Psoas muscle (tissue), 7 donors: ENCODE measurements at regions not wholly inside any gene's neighbourhood (a gene's known extent, or its start where the extent isn't known, plus 50 kb on each side); places are given as distances from the start of the nearest gene placed in this dataset.

Source experiments
- ATAC-seq, 4 donors: fragments of 200-7000 bp; cut with Tn5 transposase; one replicate each; pipeline ENCODE4 v1.9.1; 2020; ENCODE audit warnings: moderate library complexity in 3 of 4, mild to moderate bottlenecking in 2 of 4
- DNase-seq, 2 donors: peaks; one replicate each; pipeline ENCODE4 v3.0.0-alpha.2; 2020
- H3K27ac ChIP-seq: fragments of 200-600 bp; one replicate; pipeline ENCODE4 v1.8.0; 2022
- H3K27me3 ChIP-seq, 3 donors: fragments of 200-600 bp in 1 of 3; one replicate each; pipeline versions ENCODE4 v1.6.1 to v1.8.0; 2013 to 2022; ENCODE audit warnings: low read length in 2 of 3, mild to moderate bottlenecking in 2 of 3, moderate library complexity in 1 of 3; ENCODE audit not compliant: insufficient read depth in 3 of 3
- H3K36me3 ChIP-seq, 2 donors: fragments of 200-600 bp in 1 of 2; one replicate each; pipeline versions ENCODE4 v1.6.1 to v1.8.0; 2013 to 2022; ENCODE audit warnings: low read depth in 1 of 2, mild to moderate bottlenecking in 1 of 2, moderate library complexity in 1 of 2; ENCODE audit not compliant: insufficient read depth in 1 of 2
- H3K4me1 ChIP-seq: fragments of 200-600 bp; one replicate; pipeline ENCODE4 v1.8.0; 2022
- H3K4me3 ChIP-seq: fragments of 200-600 bp; one replicate; pipeline ENCODE4 v1.8.0; 2022; ENCODE audit warnings: mild to moderate bottlenecking
- H3K9me3 ChIP-seq: fragments of 200-600 bp; one replicate; pipeline ENCODE4 v1.8.0; 2022
- WGBS, 3 donors: extraction: QIAGEN DNeasy Blood & Tissue Kit; methylation state at CpG; one replicate each; pipeline versions ENCODE4 v1.1.6 to v1.1.7; 2013; 5-methylcytosine and 5-hydroxymethylcytosine counted together
- intact Hi-C, 2 donors: fragments of 100-400 bp; cut with DNase I; formaldehyde crosslinking; loops; one replicate each; pipeline versions ENCODE4 v1.11.0 to v1.14.2; 2022
- TF ChIP-seq, protein P1 (sequence below): fragments of 200-600 bp; IDR thresholded peaks from one replicate; pipeline ENCODE4 v1.8.0; 2022; ENCODE audit warnings: antibody characterized with exemption
- donor health status: healthy with polysubstance abuse.
- donor health status: DM: no; HTN: no; CAD: no; lungs with moderate emphysema.
- donor health status: Bipolar disorder and iron deficiency.
- donor health status: healthy.
- donor health status: DM: yes; HTN: yes; CAD: no.
- donor health status: DM: no; HTN: no; CAD: no.
- donor health status: DM: yes; HTN: yes; CAD: no.

DNA sequence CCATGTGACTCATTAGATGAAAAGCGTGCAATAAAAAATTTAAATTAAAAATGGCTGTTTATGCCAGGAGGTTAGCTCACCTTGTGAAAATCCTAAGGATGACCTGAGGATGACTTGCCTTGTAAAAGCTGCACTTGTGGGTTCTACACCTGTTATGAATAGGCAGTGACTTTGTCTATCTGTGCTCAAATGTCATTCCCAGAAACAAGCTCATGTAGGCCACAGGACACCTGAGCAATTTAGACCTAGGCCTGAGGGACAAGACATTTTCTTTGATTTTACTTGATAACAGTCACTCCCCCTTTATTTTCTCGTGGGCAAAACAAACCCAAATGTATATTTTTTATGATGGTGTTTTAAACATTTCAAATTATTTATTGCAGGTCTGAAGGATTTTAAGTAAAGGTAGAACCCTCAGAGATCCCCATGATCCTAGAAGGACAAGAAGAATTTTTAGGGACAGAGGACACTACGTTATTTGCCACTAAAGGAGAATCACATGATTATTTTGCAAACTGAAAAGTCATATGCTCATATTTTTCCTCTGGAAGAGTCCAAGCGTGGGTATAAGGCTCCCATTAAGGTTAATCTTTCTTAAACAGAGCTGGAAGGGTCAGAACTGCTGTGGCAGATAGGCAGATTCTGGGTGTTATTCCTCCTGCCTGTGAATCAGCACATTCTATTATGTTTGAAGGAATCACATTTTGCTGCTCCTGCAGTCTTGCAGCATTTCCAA, 277.5 kb upstream of the MAN1A1 start:
- Histone ChIP-seq H3K4me1 (no peaks in the 10 kb centered on the region), H3K27me3 (no peaks in the 10 kb centered on the region), H3K27ac (no peak overlapping the region), H3K9me3 (peaks cover 7% of the 10 kb centered on the region), H3K4me3 (no peak overlapping the region), H3K36me3 (no peaks in the 10 kb centered on the region)
- intact Hi-C loops = no loop called here
- ATAC-seq = no peak
- no peak for DNase-seq
- 75 to 78% (median 77%) methylated on average over 4 of the region's 4 CpGs for WGBS, 3 donors
- TF ChIP-seq, protein P1, sequence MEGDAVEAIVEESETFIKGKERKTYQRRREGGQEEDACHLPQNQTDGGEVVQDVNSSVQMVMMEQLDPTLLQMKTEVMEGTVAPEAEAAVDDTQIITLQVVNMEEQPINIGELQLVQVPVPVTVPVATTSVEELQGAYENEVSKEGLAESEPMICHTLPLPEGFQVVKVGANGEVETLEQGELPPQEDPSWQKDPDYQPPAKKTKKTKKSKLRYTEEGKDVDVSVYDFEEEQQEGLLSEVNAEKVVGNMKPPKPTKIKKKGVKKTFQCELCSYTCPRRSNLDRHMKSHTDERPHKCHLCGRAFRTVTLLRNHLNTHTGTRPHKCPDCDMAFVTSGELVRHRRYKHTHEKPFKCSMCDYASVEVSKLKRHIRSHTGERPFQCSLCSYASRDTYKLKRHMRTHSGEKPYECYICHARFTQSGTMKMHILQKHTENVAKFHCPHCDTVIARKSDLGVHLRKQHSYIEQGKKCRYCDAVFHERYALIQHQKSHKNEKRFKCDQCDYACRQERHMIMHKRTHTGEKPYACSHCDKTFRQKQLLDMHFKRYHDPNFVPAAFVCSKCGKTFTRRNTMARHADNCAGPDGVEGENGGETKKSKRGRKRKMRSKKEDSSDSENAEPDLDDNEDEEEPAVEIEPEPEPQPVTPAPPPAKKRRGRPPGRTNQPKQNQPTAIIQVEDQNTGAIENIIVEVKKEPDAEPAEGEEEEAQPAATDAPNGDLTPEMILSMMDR = no peak

DNA sequence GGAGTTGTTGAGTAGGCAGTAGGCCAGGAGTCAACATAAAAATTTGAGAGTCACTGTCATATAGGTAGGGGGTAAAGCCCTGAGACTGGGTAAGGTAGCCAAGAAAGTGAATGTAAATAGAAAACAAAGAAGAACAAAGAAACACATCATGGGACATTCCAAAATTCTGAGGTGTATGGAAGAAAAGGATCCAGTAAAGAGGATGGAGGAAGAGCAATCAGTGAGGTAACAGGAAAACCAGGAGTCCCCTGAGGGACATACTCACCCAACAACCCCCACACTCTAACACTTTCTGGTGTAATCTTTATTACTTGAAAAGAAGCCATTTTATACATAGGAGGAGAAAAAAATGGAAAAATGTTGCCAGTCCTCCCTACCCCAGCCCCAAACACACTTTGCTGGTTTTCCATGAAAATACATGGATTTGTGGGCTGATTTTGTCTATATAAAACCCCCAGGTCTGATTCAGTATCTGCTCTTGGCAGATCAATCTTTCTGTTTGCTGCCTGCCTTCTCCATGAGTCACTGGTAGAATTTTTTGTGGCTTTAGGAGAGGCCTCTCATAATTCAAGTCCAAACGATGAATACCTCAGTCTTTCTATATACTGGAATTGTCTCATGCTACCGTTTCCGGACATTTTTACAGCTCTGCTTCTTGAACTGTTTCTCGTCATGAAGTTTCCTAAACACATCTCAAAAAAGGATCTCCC, 271.4 kb upstream of the MAN1A1 start:
- ATAC-seq (no peak), DNase-seq (no peak)
- H3K27me3 ChIP-seq = no peaks in the 10 kb centered on the region
- H3K4me3 ChIP-seq = no peak overlapping the region
- H3K36me3 ChIP-seq = no peaks in the 10 kb centered on the region
- intact Hi-C loops = no loop called here
- H3K27ac ChIP-seq = no peak overlapping the region
- no peaks in the 10 kb centered on the region for H3K9me3 ChIP-seq
- WGBS, 3 donors = 55 to 75% (median 65%) methylated on average over 4 of the region's 4 CpGs
- TF ChIP-seq, protein P1 = no peak
- no peaks in the 10 kb centered on the region for H3K4me1 ChIP-seq

DNA sequence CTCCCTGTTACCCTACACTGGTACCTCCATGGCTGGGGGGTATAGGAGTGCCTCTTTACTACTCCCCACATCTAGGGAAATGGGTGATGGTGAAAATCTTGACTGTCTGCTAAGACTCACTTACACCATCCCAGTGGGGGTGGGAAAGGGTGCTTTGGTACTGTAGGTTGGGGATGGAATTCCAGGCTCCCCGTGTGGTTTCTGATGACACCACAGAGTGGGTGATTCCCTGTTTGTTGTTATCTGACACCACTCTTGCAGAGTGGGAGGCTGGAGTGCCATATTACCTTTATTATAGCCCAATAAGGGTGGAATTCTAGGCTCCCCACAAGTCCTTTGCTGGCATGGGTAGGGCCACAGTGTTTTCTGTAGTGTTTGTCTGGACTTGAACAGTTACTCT, 264.6 kb upstream of the MAN1A1 start:
- Histone ChIP-seq H3K4me3 (no peak overlapping the region), H3K36me3 (no peaks in the 10 kb centered on the region), H3K27me3 (no peaks in the 10 kb centered on the region), H3K4me1 (no peaks in the 10 kb centered on the region), H3K27ac (no peak overlapping the region), H3K9me3 (no peaks in the 10 kb centered on the region)
- intact Hi-C loops = no loop called here
- WGBS, 3 donors = 27 to 42% (median 30%) methylated on average over 1 of the region's 1 CpG
- no peak for ATAC-seq
- DNase-seq = no peak
- TF ChIP-seq, protein P1 = no peak

DNA sequence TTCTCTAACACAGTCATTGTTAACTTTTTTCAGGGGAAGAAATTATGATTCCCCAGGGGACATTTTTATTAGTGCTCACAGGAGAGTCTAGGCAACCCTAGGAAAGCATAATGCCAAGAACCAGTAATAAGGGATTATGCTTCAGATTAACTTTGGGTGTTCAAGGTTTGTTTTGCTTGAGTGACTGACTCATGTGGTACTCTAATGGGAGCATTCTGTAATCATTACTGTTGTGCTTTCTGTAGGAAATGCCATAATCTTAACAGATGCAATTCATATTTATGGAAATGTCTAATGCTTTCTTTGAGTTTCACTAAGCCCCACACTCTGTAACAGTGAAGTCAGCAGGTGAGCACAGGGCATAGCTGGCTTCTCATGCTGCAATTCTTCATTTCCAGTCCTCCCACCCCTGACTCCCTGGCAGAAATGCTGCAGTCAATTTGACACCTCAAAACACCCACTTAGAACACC, 263.4 kb upstream of the MAN1A1 start:
- H3K27me3 ChIP-seq = no peaks in the 10 kb centered on the region
- intact Hi-C loops = no loop called here
- H3K4me1 ChIP-seq = no peaks in the 10 kb centered on the region

More for the DNA sequence above, 263.4 kb upstream of the MAN1A1 start:
- no peak overlapping the region for H3K4me3 ChIP-seq
- DNase-seq = no peak
- H3K9me3 ChIP-seq = no peaks in the 10 kb centered on the region
- TF ChIP-seq, protein P1 = no peak
- ATAC-seq = no peak
- no peak overlapping the region for H3K27ac ChIP-seq
- H3K36me3 ChIP-seq = no peaks in the 10 kb centered on the region
